Hepatocyte (in vitro differentiated cells): ENCODE measurements at regions not wholly inside any gene's neighbourhood (a gene's known extent, or its start where the extent isn't known, plus 50 kb on each side); places are given as distances from the start of the nearest gene placed in this dataset.

Experiments
- CTCF ChIP-seq: fragments of 200-600 bp; sonication (generic); IDR thresholded peaks from 2 replicates; pipeline ENCODE4 v1.5.1; 2016; ENCODE audit warnings: antibody characterized with exemption, mild to moderate bottlenecking; ENCODE audit not compliant: poor library complexity
- EZH2 ChIP-seq: fragments of 200-600 bp; sonication (generic); IDR thresholded peaks from 2 replicates; pipeline ENCODE4 v1.6.1; 2016; ENCODE audit warnings: antibody characterized with exemption, mild to moderate bottlenecking, borderline replicate concordance

- no peak for TF ChIP-seq CTCF
- no peak for TF ChIP-seq EZH2
Observed at GRCh38 chr16:9275377-9275776, 183.9 kb downstream of the HAPSTR1 start.
